ENCODE measurements at regions not wholly inside any gene's neighbourhood (a gene's known extent, or its start where the extent isn't known, plus 50 kb on each side); places are given as distances from the start of the nearest gene placed in this dataset.

- peaks cover 2% of the 10 kb centered on the region for H3K9me3 Mint-ChIP-seq
- POLR2A ChIA-PET = no interaction called here
- H3K4me3 Mint-ChIP-seq = no peak overlapping the region
- H3K27ac Mint-ChIP-seq = no peak overlapping the region
- H3K36me3 Mint-ChIP-seq (ENCODE audit: low read depth) = no peaks in the 10 kb centered on the region
- CTCF ChIA-PET = no interaction called here
- no peak for DNase-seq
- H3K27me3 Mint-ChIP-seq = no peaks in the 10 kb centered on the region
- no peaks in the 10 kb centered on the region for H3K4me1 Mint-ChIP-seq
These were observed 209.7 kb downstream of the MACC1 start for GRCh38 chr7:20007510-20007909.

DNA sequence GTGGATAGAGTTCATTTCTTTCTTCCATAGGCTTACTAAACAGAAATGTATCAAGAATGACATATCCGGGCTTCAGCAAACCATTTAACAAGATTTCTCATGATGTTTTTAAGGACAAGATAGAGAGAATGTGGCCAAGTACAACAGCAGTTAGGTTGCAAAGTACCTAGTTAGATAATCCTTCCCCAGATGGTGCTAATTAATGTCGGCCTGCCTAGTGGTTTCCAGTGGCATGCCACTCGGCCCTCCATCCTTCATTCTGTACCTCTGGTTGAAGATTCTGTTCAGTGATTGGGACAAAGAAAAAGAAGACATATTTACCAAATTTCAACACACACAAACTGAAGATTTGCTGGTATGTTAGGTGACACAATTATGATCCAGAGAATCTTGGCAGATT is 212.1 kb downstream of the MACC1 start:
- H3K4me3 Mint-ChIP-seq = no peak overlapping the region
- no peaks in the 10 kb centered on the region for H3K4me1 Mint-ChIP-seq
- CTCF ChIA-PET = no interaction called here

GRCh38 chr7:19999681-20000080 is 217.5 kb downstream of the MACC1 start:
- Mint-ChIP-seq H3K4me3 (no peak overlapping the region), H3K36me3 (ENCODE audit: low read depth) (no peaks in the 10 kb centered on the region), H3K27me3 (no peaks in the 10 kb centered on the region), H3K9me3 (no peaks in the 10 kb centered on the region), H3K4me1 (no peaks in the 10 kb centered on the region), H3K27ac (no peak overlapping the region)
- DNase-seq = no peak
- ChIA-PET CTCF (no interaction called here), POLR2A (no interaction called here)

More for the DNA sequence above, 212.1 kb downstream of the MACC1 start:
- no peaks in the 10 kb centered on the region for H3K27me3 Mint-ChIP-seq
- H3K9me3 Mint-ChIP-seq = peaks cover 2% of the 10 kb centered on the region
- no peak for DNase-seq
- no peaks in the 10 kb centered on the region for H3K36me3 Mint-ChIP-seq (ENCODE audit: low read depth)
- POLR2A ChIA-PET = no interaction called here
- no peak overlapping the region for H3K27ac Mint-ChIP-seq

GRCh38 chr7:19991936-19992335 is 218.5 kb upstream of the TMEM196 start:
- Mint-ChIP-seq H3K27ac (no peak overlapping the region), H3K27me3 (no peaks in the 10 kb centered on the region), H3K4me1 (no peaks in the 10 kb centered on the region), H3K4me3 (no peak overlapping the region), H3K9me3 (no peaks in the 10 kb centered on the region), H3K36me3 (ENCODE audit: low read depth) (no peaks in the 10 kb centered on the region)
- no peak for DNase-seq
- ChIA-PET POLR2A (no interaction called here), CTCF (no interaction called here)

- Mint-ChIP-seq H3K27ac (no peak overlapping the region), H3K4me1 (no peaks in the 10 kb centered on the region), H3K27me3 (no peaks in the 10 kb centered on the region), H3K4me3 (no peak overlapping the region), H3K36me3 (ENCODE audit: low read depth) (no peaks in the 10 kb centered on the region), H3K9me3 (peaks cover 3% of the 10 kb centered on the region)
- DNase-seq = no peak
- ChIA-PET POLR2A (no interaction called here), CTCF (interaction anchor here (0.8 kb wide), 1 partner anchor 18 kb away, joined by 3 read pairs; no protein-coding TSS in a partner anchor)
These were observed 216.5 kb upstream of the TMEM196 start for GRCh38 chr7:19989906-19990305.

- no peaks in the 10 kb centered on the region for H3K27me3 Mint-ChIP-seq
- H3K4me3 Mint-ChIP-seq = no peak overlapping the region
- H3K36me3 Mint-ChIP-seq (ENCODE audit: low read depth) = no peaks in the 10 kb centered on the region
- H3K27ac Mint-ChIP-seq = no peak overlapping the region
- CTCF ChIA-PET = no interaction called here
- peaks cover 3% of the 10 kb centered on the region for H3K9me3 Mint-ChIP-seq
- DNase-seq = no peak
- POLR2A ChIA-PET = no interaction called here
- no peaks in the 10 kb centered on the region for H3K4me1 Mint-ChIP-seq
These were observed 215.4 kb upstream of the TMEM196 start for GRCh38 chr7:19988860-19989259.

GRCh38 chr7:19984231-19984632 is 210.8 kb upstream of the TMEM196 start:
- H3K4me3 Mint-ChIP-seq = no peak overlapping the region
- H3K27ac Mint-ChIP-seq = no peak overlapping the region
- ChIA-PET POLR2A (no interaction called here), CTCF (no interaction called here)
- H3K9me3 Mint-ChIP-seq = peaks cover 5% of the 10 kb centered on the region
- H3K36me3 Mint-ChIP-seq (ENCODE audit: low read depth) = no peaks in the 10 kb centered on the region
- H3K27me3 Mint-ChIP-seq = no peaks in the 10 kb centered on the region
- DNase-seq = no peak
- no peaks in the 10 kb centered on the region for H3K4me1 Mint-ChIP-seq

GRCh38 chr7:19982841-19983835 is 209.7 kb upstream of the TMEM196 start:
- Mint-ChIP-seq H3K36me3 (ENCODE audit: low read depth) (no peaks in the 10 kb centered on the region), H3K9me3 (peaks cover 5% of the 10 kb centered on the region), H3K4me1 (no peaks in the 10 kb centered on the region), H3K4me3 (no peak overlapping the region), H3K27ac (no peak overlapping the region), H3K27me3 (no peaks in the 10 kb centered on the region)
- POLR2A ChIA-PET = no interaction called here
- DNase-seq = no peak
- CTCF ChIA-PET = interaction anchor here (0.7 kb wide), 1 partner anchor 1797 kb away, joined by 3 read pairs; no protein-coding TSS in a partner anchor

DNA sequence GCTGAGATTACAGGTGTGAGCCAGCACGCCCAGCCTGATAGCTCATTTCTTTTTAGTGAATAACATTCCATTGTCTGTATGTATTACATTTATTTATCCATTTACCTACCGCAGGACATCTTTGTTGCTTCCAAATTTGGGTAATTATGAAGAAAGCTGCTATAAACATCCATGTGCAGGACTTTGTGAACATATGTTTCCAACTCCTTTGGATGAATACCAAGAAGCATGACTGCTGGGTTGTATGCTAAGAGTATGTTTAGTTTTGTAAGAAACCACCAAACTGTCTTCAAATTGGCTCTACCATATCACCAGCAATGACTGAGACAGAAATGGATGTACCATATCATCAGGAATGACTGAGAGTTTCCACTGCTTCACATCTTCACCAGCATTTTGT is 200.2 kb upstream of the TMEM196 start:
- Mint-ChIP-seq H3K36me3 (ENCODE audit: low read depth) (no peaks in the 10 kb centered on the region), H3K4me1 (no peaks in the 10 kb centered on the region), H3K4me3 (no peak overlapping the region), H3K27me3 (no peaks in the 10 kb centered on the region), H3K9me3 (peaks cover 2% of the 10 kb centered on the region), H3K27ac (no peak overlapping the region)
- no peak for DNase-seq
- POLR2A ChIA-PET = no interaction called here
- CTCF ChIA-PET = no interaction called here

DNA sequence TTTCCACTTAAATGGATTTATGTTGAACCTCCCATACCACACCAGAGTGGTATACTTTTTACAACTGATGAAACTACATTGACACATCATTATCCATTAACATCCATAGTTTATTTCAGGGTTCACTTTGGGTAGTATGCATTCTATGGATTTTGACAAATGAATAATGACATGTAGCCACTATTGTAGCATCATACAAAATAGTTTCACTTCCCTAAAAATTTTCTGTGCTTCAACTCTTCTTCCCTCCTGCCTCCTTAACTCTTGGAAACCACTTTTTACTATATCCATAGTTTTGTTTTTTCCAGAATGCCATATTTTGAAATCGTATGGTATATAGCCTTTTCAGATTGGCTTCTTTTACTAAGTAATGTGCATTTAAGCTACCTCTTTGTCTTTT is 199.5 kb upstream of the TMEM196 start:
- DNase-seq = no peak
- ChIA-PET CTCF (no interaction called here), POLR2A (no interaction called here)
- Mint-ChIP-seq H3K9me3 (peaks cover 2% of the 10 kb centered on the region), H3K4me3 (no peak overlapping the region), H3K4me1 (no peaks in the 10 kb centered on the region), H3K27ac (no peak overlapping the region), H3K36me3 (ENCODE audit: low read depth) (no peaks in the 10 kb centered on the region), H3K27me3 (no peaks in the 10 kb centered on the region)

- no peak for DNase-seq
- POLR2A ChIA-PET = no interaction called here
- H3K27ac Mint-ChIP-seq = no peak overlapping the region
- H3K4me3 Mint-ChIP-seq = no peak overlapping the region
- H3K27me3 Mint-ChIP-seq = no peaks in the 10 kb centered on the region
- no peaks in the 10 kb centered on the region for H3K36me3 Mint-ChIP-seq (ENCODE audit: low read depth)
- CTCF ChIA-PET = interaction anchor here (0.6 to 1.1 kb wide), 2 partner anchors 18 to 612 kb away, joined by 3 read pairs; no protein-coding TSS in a partner anchor
- H3K9me3 Mint-ChIP-seq = no peaks in the 10 kb centered on the region
- H3K4me1 Mint-ChIP-seq = no peaks in the 10 kb centered on the region
These were observed 198.5 kb upstream of the TMEM196 start for GRCh38 chr7:19971956-19972355.

GRCh38 chr7:19970514-19970913 is 197.1 kb upstream of the TMEM196 start:
- Mint-ChIP-seq H3K36me3 (ENCODE audit: low read depth) (no peaks in the 10 kb centered on the region), H3K27ac (no peak overlapping the region), H3K4me3 (no peak overlapping the region), H3K4me1 (no peaks in the 10 kb centered on the region), H3K27me3 (no peaks in the 10 kb centered on the region), H3K9me3 (no peaks in the 10 kb centered on the region)
- ChIA-PET POLR2A (no interaction called here), CTCF (no interaction called here)
- no peak for DNase-seq

DNA sequence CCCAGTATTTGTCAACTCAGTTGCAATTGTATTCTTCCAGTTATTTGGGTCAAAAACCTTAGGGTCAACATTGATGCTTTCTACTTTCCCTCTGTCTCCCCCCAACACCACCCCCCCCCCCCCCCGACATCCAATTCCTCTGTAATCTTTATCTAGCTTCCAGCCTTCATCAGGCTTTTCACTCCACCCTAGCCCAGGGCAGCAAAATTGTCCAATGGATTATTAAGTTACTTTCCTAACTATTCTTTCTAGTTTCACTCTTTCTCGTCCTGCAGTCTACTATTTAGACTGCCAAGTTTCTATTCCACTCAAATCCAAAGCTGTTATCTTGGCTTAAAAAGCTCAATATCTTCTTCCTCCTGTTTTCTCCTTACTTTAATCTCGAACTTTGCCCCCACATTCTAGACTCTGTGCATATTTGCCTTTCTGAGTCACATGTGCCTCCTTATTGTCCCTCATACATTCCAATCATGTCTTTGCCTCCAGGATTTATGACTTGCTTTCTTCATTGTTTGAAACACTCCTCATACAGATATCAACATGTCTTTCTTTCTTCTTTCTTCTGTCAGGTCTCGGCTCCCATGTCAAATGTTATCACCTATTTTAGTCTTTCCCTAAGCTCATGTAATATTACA is 196.6 kb upstream of the TMEM196 start:
- Mint-ChIP-seq H3K27me3 (no peaks in the 10 kb centered on the region), H3K4me1 (no peaks in the 10 kb centered on the region), H3K4me3 (no peak overlapping the region), H3K36me3 (ENCODE audit: low read depth) (no peaks in the 10 kb centered on the region), H3K9me3 (no peaks in the 10 kb centered on the region), H3K27ac (no peak overlapping the region)
- ChIA-PET POLR2A (no interaction called here), CTCF (no interaction called here)
- no peak for DNase-seq

- H3K9me3 Mint-ChIP-seq = no peaks in the 10 kb centered on the region
- POLR2A ChIA-PET = no interaction called here
These were observed 190.8 kb upstream of the TMEM196 start for GRCh38 chr7:19964246-19964645.

More at GRCh38 chr7:19964246-19964645, 190.8 kb upstream of the TMEM196 start:
- no peak for DNase-seq
- H3K27me3 Mint-ChIP-seq = no peaks in the 10 kb centered on the region
- no peaks in the 10 kb centered on the region for H3K36me3 Mint-ChIP-seq (ENCODE audit: low read depth)
- CTCF ChIA-PET = no interaction called here
- H3K27ac Mint-ChIP-seq = no peak overlapping the region
- no peaks in the 10 kb centered on the region for H3K4me1 Mint-ChIP-seq
- H3K4me3 Mint-ChIP-seq = no peak overlapping the region
